ENCODE measurements at regions not wholly inside any gene's neighbourhood (a gene's known extent, or its start where the extent isn't known, plus 50 kb on each side); places are given as distances from the start of the nearest gene placed in this dataset.

- TF ChIP-seq, protein P1, sequence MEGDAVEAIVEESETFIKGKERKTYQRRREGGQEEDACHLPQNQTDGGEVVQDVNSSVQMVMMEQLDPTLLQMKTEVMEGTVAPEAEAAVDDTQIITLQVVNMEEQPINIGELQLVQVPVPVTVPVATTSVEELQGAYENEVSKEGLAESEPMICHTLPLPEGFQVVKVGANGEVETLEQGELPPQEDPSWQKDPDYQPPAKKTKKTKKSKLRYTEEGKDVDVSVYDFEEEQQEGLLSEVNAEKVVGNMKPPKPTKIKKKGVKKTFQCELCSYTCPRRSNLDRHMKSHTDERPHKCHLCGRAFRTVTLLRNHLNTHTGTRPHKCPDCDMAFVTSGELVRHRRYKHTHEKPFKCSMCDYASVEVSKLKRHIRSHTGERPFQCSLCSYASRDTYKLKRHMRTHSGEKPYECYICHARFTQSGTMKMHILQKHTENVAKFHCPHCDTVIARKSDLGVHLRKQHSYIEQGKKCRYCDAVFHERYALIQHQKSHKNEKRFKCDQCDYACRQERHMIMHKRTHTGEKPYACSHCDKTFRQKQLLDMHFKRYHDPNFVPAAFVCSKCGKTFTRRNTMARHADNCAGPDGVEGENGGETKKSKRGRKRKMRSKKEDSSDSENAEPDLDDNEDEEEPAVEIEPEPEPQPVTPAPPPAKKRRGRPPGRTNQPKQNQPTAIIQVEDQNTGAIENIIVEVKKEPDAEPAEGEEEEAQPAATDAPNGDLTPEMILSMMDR (IDR thresholded peaks at IDR 0.05) = no peak
- no peak for TF ChIP-seq POLR2A (IDR thresholded peaks at IDR 0.05)
These were observed 238.7 kb upstream of the KCNH7 start for GRCh38 chr2:163077241-163077640.

All from body of pancreas (tissue), 4 donors.